Rectal smooth muscle tissue (tissue), 1 donor: ENCODE measurements at regions not wholly inside any gene's neighbourhood (a gene's known extent, or its start where the extent isn't known, plus 50 kb on each side); places are given as distances from the start of the nearest gene placed in this dataset.
"Not testable (repeated sequence)": the region's sequence is repeated elsewhere in the genome, so short reads cannot be mapped to it uniquely, and the experiment has no call there.

Source experiments
- H3K27ac ChIP-seq: one replicate; pipeline ENCODE4 v1.7.0; 2013; ENCODE audit warnings: low read depth, low read length, inconsistent platforms
- H3K27me3 ChIP-seq: one replicate; pipeline ENCODE4 v1.7.0; 2013; ENCODE audit warnings: low read length; ENCODE audit not compliant: control insufficient read depth, insufficient read depth
- H3K36me3 ChIP-seq: one replicate; pipeline ENCODE4 v1.7.0; 2013; ENCODE audit warnings: low read length; ENCODE audit not compliant: control insufficient read depth, insufficient read depth
- H3K4me1 ChIP-seq: one replicate; pipeline ENCODE4 v1.7.0; 2013; ENCODE audit warnings: low read length; ENCODE audit not compliant: control insufficient read depth, insufficient read depth
- H3K4me3 ChIP-seq: one replicate; pipeline ENCODE4 v1.7.0; 2013; ENCODE audit warnings: low read length
- H3K9ac ChIP-seq: one replicate; pipeline ENCODE4 v1.7.0; 2013; ENCODE audit warnings: low read length

DNA sequence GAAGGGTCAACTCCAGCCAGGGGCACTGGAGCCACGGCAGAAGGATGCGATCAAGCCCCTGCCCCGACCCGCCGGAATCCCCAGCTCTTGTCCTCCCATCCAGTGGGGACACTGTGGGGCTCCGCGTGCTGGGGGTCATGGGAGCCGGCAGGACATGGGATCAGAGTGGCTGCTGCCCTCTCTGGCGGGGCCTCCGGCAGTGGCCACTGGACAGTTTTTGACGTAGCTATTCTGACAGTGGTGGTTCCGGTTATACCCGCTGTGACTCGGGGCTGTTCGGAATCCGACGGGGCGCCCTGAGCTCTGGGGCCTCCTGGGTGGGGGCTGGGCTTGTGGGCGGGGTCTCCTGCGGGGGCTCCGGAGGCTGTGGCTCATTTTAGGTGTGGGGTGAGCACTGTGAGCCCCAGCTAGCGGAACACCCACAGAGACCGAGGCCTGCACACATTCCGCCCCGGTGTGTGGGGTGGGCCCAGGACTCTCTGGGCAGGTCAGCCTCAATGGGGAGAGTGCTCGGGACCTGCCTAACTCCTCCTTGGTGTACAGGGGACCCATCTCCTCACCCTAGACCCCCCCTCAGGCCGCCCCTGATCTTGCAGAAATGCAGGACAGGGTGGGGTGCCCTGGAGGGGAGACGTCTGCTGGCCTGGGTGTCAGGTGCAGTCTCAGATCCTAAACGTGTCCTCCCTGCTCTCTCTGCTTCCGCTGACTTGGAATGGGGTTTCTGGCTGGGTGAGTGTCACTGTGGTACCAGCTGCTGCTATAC, 374.2 kb downstream of the TMEM121 start:
- Histone ChIP-seq H3K4me3 (no peak overlapping the region), H3K4me1 (no peaks in the 10 kb centered on the region), H3K36me3 (no peaks in the 10 kb centered on the region), H3K27me3 (no peaks in the 10 kb centered on the region), H3K27ac (no peak overlapping the region), H3K9ac (no peak overlapping the region)

DNA sequence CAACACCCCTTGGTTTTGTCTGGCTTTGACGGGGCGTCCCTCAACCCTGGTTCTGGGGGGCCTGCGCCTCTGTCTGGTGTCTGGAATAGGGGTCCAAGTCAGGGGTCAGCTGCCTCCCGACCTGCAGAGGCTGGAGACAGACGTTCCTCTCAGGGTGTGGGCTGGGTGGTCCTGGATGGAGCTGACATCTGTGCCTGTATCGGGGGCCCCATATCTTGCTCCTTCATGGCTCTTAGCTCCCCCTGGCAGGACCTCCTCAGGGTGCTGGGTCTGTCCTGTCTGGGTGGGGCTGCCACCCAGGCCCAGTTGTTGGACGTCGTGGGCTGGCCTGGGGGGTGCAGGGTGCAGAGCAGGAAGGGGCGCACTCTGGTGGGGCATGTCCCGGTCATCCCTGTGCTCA, 374.8 kb downstream of the TMEM121 start:
- Histone ChIP-seq H3K36me3 (no peaks in the 10 kb centered on the region), H3K27ac (no peak overlapping the region), H3K9ac (no peak overlapping the region), H3K4me3 (no peak overlapping the region), H3K4me1 (no peaks in the 10 kb centered on the region), H3K27me3 (no peaks in the 10 kb centered on the region)

DNA sequence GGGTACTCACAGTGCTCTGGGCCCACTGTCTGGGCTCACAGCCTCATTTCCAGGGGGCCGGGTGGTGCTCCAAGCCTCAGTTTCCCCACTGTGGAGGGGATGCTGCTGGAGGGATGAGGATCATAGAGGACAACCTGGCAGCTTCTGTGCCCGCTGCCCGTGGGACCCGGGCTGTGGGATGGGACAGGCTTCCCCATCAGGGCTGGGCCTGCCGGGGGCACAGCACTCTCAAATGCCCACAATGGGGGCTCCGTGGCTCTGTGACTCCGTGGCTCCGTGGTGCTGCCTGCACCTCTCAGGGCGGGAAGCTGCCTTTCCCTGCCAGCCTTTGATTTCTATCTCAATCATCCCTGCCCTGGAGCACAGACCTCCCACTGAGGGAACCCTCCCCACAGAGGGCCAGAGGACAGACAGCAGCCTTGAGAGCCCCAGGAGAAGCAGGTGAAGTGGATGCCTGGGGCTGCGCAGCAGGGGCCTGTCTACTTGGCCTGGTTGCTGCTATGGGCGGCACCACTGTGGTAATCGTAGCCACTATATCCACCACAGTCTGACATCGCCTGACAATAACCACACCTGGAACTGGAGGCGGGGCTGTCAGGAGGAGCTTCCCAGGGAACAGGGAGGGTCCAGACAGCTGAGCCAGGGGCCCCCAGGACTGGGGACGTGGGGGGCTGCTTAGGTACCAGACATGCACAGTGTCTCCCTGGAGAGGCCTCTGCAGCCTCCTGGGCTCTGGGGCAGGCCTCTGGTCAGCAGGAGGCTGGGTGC, 375.9 kb downstream of the TMEM121 start:
- no peak overlapping the region for H3K27ac ChIP-seq
- no peaks in the 10 kb centered on the region for H3K27me3 ChIP-seq
- no peaks in the 10 kb centered on the region for H3K36me3 ChIP-seq
- H3K4me1 ChIP-seq = no peaks in the 10 kb centered on the region
- no peak overlapping the region for H3K4me3 ChIP-seq
- no peak overlapping the region for H3K9ac ChIP-seq

DNA sequence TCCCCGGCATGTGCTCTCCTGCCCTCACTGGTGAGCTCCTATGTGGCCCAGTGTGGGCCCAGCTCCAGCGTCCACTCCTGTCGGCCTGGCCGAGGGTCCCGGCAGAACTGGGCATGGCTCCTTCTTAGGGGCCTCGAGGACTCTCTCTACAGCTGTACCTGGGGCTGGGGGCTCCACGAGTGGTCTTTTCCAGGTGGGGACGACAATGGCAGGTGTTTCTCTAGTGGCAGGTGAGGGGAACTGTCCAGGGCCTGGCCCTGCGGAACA, 376.4 kb downstream of the TMEM121 start:
- not testable (repeated sequence) for H3K27me3 ChIP-seq, H3K36me3 ChIP-seq, H3K9ac ChIP-seq, H3K4me3 ChIP-seq, H3K27ac ChIP-seq, H3K4me1 ChIP-seq

DNA sequence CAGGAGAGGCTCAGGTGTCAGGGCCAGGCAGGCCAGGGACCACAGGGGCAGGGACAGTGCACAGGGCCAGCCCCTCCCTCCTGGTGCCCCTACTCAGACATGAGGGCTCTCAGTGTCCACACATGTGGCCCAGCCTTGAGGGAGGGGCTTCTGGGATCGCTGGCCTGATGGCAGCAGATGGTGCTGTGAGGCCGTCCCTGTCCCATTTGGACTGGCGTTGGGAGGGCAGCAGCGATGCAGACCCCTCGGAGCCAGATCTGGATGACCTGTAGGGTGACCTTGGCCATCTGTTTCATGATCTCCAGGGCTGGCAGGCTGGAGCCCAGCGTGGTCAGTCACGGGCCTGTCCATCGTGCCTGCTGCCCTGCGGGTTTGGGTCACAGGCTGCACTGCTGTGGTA, 377.6 kb downstream of the TMEM121 start:
- Histone ChIP-seq H3K27ac (no peak overlapping the region), H3K4me3 (no peak overlapping the region), H3K4me1 (no peaks in the 10 kb centered on the region), H3K36me3 (no peaks in the 10 kb centered on the region), H3K9ac (no peak overlapping the region), H3K27me3 (no peaks in the 10 kb centered on the region)

DNA sequence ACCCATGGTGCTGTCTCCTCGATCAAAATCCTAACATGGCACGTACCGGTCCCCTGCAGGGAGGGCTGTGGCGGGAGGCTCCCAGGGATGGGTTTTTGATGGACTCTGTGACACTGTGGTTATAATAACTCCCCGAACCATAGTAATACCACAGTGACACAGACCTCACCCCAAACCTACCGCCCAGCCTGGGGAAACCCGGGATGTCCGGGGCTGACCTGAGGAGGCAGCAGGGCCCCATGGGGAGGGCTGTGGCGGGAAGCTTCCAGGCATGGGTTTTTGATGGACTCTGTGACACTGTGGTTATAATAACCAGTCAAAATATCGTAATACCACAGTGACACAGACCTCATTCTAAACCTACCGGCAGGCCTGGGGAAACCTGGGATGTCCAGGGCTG, 378.0 kb downstream of the TMEM121 start:
- H3K27me3 ChIP-seq = no peaks in the 10 kb centered on the region
- no peak overlapping the region for H3K27ac ChIP-seq
- H3K36me3 ChIP-seq = no peaks in the 10 kb centered on the region
- no peak overlapping the region for H3K9ac ChIP-seq
- no peaks in the 10 kb centered on the region for H3K4me1 ChIP-seq
- H3K4me3 ChIP-seq = no peak overlapping the region

DNA sequence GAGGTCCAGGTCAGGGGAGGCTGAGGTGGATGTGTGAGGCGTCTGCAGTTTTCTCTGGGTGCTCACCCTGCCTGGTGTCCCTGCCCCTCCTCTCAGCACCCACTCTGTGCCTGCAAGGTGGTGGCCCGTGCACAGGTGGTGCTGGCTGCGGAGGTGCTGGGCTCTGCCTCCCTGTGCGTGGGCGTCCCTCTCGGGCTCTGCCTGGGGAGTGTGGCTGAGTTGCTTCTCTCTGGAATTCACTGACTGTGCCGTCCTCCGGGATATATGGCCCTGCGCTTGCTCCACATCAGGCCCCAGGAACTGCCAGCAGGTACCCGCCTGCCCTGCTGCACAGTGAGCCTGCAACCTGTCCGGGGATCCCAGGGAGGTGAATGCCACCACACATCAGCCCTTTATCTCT, 379.1 kb downstream of the TMEM121 start:
- no peak overlapping the region for H3K9ac ChIP-seq
- H3K4me1 ChIP-seq = no peaks in the 10 kb centered on the region
- no peaks in the 10 kb centered on the region for H3K27me3 ChIP-seq
- H3K27ac ChIP-seq = no peak overlapping the region
- H3K36me3 ChIP-seq = no peaks in the 10 kb centered on the region
- no peak overlapping the region for H3K4me3 ChIP-seq

DNA sequence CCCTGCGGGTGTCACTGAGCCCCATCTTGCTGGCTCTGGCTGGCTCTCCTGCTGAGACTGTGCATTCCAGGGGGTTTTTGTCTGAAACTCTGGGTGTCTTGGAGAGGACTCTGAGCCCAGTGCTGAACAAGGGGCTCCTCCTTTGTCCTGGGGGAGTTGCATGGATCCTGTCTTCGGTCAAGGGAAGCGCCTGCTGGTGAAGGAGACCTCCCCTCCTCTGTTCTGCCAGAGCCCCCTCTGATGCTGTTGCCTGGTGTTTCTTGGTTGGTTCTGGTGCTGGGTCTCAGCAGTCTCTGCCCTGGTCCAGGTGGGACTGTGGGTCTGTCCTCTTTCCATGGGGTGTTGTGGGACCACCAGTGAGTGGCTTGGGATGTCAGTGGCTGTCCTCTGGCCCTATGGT, 380.9 kb downstream of the TMEM121 start:
- no peaks in the 10 kb centered on the region for H3K4me1 ChIP-seq
- no peak overlapping the region for H3K27ac ChIP-seq
- no peak overlapping the region for H3K4me3 ChIP-seq
- no peaks in the 10 kb centered on the region for H3K27me3 ChIP-seq
- no peaks in the 10 kb centered on the region for H3K36me3 ChIP-seq
- no peak overlapping the region for H3K9ac ChIP-seq

DNA sequence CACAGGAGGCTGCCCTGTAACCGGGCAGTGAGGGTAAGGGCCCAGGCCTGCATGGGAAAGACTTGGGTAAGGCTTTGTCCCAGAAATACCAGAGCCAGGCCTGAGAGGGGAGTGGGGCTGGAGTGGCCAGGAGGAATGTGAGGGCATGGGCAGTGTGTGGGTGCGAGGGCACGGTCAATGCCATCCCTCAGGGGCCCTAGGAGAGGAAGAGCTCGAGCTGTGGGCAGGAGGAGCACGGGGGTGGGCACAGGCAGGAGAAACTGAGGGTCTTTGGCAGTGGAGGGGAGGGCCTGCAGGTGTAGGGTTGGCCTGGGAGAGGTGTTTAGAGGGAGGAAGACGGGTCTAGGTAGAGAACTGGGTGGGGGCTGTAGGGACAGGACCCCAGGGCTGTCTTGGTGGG, 381.6 kb downstream of the TMEM121 start:
- H3K27ac ChIP-seq = no peak overlapping the region

DNA sequence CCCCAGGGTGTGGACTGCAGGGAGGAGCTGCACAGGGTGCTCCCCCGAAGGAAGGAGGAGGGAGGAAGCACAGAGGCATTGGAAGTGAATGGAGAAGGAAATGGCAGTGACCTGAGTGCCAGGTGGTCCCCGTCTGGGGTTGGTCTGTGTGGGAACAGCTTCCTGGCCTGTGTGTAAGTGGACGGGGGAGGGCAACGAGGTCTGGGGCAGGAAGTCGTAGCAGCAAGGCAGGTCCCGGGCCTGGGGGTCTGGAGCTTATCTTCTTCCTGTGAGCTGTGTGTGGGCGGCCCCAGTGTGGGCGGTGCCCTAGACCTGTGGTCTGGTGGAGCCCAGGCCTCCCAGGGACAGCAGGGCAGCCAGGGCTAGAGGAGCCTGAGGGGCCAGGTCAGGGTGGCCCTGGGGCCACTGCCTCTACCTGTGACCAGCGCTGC, 382.1 kb downstream of the TMEM121 start:
- no peaks in the 10 kb centered on the region for H3K4me1 ChIP-seq
- H3K9ac ChIP-seq = no peak overlapping the region
- H3K27ac ChIP-seq = no peak overlapping the region
- H3K4me3 ChIP-seq = no peak overlapping the region
- H3K36me3 ChIP-seq = no peaks in the 10 kb centered on the region
- H3K27me3 ChIP-seq = no peaks in the 10 kb centered on the region

More for the DNA sequence above, 381.6 kb downstream of the TMEM121 start:
- Histone ChIP-seq H3K4me3 (no peak overlapping the region), H3K9ac (no peak overlapping the region), H3K27me3 (no peaks in the 10 kb centered on the region), H3K4me1 (no peaks in the 10 kb centered on the region), H3K36me3 (no peaks in the 10 kb centered on the region)

DNA sequence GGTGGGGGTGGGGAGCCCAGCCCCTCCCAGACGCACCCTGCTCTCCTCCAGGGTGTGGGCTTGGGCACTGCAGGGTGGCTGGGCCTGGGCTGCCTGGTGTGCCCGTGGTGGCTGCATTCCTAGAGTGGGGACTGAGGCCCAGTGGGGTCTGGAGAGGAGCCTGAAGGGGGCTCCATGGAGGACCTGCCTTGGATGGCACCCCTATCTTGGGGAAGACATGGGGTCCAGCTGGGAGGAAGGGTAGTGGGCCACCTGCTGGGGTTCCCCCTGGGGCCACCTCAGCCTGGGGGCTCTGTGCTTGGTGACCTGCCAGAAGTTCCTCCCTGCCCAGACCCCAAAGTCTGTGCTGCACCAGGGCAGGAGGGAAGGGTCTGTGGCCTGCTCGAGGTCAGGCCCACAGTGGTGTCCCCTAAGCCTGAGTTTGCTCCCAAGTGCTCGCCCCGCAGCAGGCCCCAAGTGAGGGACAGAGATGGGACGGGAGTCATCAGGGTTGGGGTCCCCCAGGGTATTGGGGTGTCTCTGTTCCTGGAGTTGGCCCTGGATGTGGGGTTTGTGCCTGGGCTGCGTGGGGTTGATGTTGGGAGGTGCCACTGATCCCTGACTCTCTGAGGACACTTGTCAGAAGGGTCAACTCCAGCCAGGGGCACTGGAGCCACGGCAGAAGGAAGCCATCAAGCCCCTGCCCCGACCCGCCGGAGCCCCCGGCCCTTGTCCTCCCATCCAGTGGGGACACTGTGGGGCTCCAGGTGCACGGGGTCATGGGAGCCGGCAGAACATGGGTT, 382.9 kb downstream of the TMEM121 start:
- no peaks in the 10 kb centered on the region for H3K36me3 ChIP-seq
- no peak overlapping the region for H3K4me3 ChIP-seq
- H3K27me3 ChIP-seq = no peaks in the 10 kb centered on the region
- H3K4me1 ChIP-seq = no peaks in the 10 kb centered on the region
- no peak overlapping the region for H3K27ac ChIP-seq
- no peak overlapping the region for H3K9ac ChIP-seq

DNA sequence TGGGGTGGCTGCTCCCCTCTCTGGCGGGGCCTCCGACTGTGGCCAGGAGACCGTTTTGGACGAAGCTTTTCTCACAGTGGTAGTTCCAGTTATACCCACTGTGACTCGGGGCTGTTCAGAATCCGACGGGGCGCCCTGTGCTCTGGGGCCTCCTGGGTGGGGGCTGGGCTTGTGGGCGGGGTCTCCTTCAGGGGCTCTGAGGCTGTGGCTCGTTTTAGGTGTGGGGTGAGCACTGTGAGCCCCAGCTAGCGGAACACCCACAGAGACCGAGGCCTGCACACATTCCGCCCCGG, 383.4 kb downstream of the TMEM121 start:
- not testable (repeated sequence) for H3K27me3 ChIP-seq, H3K9ac ChIP-seq, H3K4me3 ChIP-seq, H3K27ac ChIP-seq, H3K36me3 ChIP-seq, H3K4me1 ChIP-seq
